Activated B cell treated with CpG ODN at 0.5 μM for 24 hours (primary cell): ENCODE measurements at regions not wholly inside any gene's neighbourhood (a gene's known extent, or its start where the extent isn't known, plus 50 kb on each side); places are given as distances from the start of the nearest gene placed in this dataset.

Source experiments
- ATAC-seq: fragments of 200-7000 bp; cut with Tn5 transposase; one replicate; pipeline ENCODE4 v1.10.0; 2021; ENCODE audit warnings: low read depth, mild to moderate bottlenecking, moderate library complexity
- CTCF ChIA-PET: fragments of 350-600 bp; sonication (Branson Sonifier 250); formaldehyde crosslinking; loops from one replicate; lab custom pipeline; 2021; ENCODE audit warnings: antibody characterized with exemption; lab: Charles Lee
- POLR2A ChIA-PET: fragments of 350-600 bp; sonication (Branson Sonifier 250); formaldehyde crosslinking; loops from one replicate; lab custom pipeline; 2021; ENCODE audit warnings: antibody characterized with exemption; lab: Charles Lee
- DNase-seq: peaks from one replicate; pipeline ENCODE4 v3.0.0; 2022
- H3K27ac Mint-ChIP-seq: one replicate; pipeline ENCODE4 v1.8.0; 2020; ENCODE audit warnings: mixed read lengths
- H3K27me3 Mint-ChIP-seq: one replicate; pipeline ENCODE4 v1.8.0; 2021; ENCODE audit warnings: mixed read lengths
- H3K36me3 Mint-ChIP-seq: one replicate; pipeline ENCODE4 v1.8.0; 2021; ENCODE audit warnings: low read depth, mixed read lengths
- H3K4me1 Mint-ChIP-seq: one replicate; pipeline ENCODE4 v1.8.0; 2021; ENCODE audit warnings: mixed read lengths
- H3K4me3 Mint-ChIP-seq: one replicate; pipeline ENCODE4 v1.8.0; 2020; ENCODE audit warnings: mild to moderate bottlenecking, mixed read lengths
- H3K9me3 Mint-ChIP-seq: one replicate; pipeline ENCODE4 v1.8.0; 2020; ENCODE audit warnings: mixed read lengths
- CTCF ChIP-seq: fragments of 200-600 bp; IDR thresholded peaks from one replicate; pipeline ENCODE4 v1.8.0; 2022; ENCODE audit warnings: antibody characterized with exemption, mild to moderate bottlenecking
- intact Hi-C: fragments of 100-400 bp; cut with micrococcal nuclease; formaldehyde crosslinking; loops from one replicate; pipeline ENCODE4 v1.15.1; 2024

GRCh38 chr4:153934688-153935017 is 145.8 kb upstream of the SFRP2 start:
- CTCF ChIA-PET: no interaction called here

GRCh38 chr4:153933915-153934687 is 145.2 kb upstream of the SFRP2 start:
- Mint-ChIP-seq H3K27ac (no peak overlapping the region), H3K9me3 (no peaks in the 10 kb centered on the region), H3K4me1 (no peaks in the 10 kb centered on the region), H3K36me3 (no peaks in the 10 kb centered on the region), H3K27me3 (peaks cover 18% of the 10 kb centered on the region), H3K4me3 (no peak overlapping the region)
- CTCF ChIA-PET: no interaction called here
- ATAC-seq: no peak
- intact Hi-C loops: no loop called here
- no peak for DNase-seq
- no peak for TF ChIP-seq CTCF
- POLR2A ChIA-PET: no interaction called here

More at GRCh38 chr4:153934688-153935017, 145.8 kb upstream of the SFRP2 start:
- H3K27ac Mint-ChIP-seq: no peak overlapping the region
- no peak for DNase-seq
- no peak overlapping the region for H3K4me3 Mint-ChIP-seq
- no peak for ATAC-seq
- H3K4me1 Mint-ChIP-seq: no peaks in the 10 kb centered on the region
- POLR2A ChIA-PET: no interaction called here
- TF ChIP-seq CTCF: no peak
- H3K9me3 Mint-ChIP-seq: no peaks in the 10 kb centered on the region
- H3K27me3 Mint-ChIP-seq: peaks cover 18% of the 10 kb centered on the region
- no peaks in the 10 kb centered on the region for H3K36me3 Mint-ChIP-seq
- intact Hi-C loops: no loop called here

GRCh38 chr4:153931804-153932203 is 142.9 kb upstream of the SFRP2 start:
- DNase-seq (no peak), ATAC-seq (no peak)
- no peaks in the 10 kb centered on the region for H3K4me1 Mint-ChIP-seq
- intact Hi-C loops: no loop called here
- TF ChIP-seq CTCF: no peak
- no peaks in the 10 kb centered on the region for H3K9me3 Mint-ChIP-seq
- H3K4me3 Mint-ChIP-seq: no peak overlapping the region
- ChIA-PET CTCF (no interaction called here), POLR2A (no interaction called here)
- H3K27ac Mint-ChIP-seq: no peak overlapping the region
- H3K36me3 Mint-ChIP-seq: no peaks in the 10 kb centered on the region
- peaks cover 16% of the 10 kb centered on the region for H3K27me3 Mint-ChIP-seq

GRCh38 chr4:153929675-153930074 is 140.8 kb upstream of the SFRP2 start:
- H3K9me3 Mint-ChIP-seq: no peaks in the 10 kb centered on the region
- no peak for TF ChIP-seq CTCF
- ChIA-PET CTCF (no interaction called here), POLR2A (no interaction called here)
- H3K4me1 Mint-ChIP-seq: no peaks in the 10 kb centered on the region
- H3K36me3 Mint-ChIP-seq: no peaks in the 10 kb centered on the region
- ATAC-seq (no peak), DNase-seq (no peak)
- H3K27ac Mint-ChIP-seq: no peak overlapping the region
- H3K27me3 Mint-ChIP-seq: peaks cover 11% of the 10 kb centered on the region
- intact Hi-C loops: no loop called here
- no peak overlapping the region for H3K4me3 Mint-ChIP-seq

- ChIA-PET CTCF (no interaction called here), POLR2A (no interaction called here)
- H3K27ac Mint-ChIP-seq: no peak overlapping the region
- no peaks in the 10 kb centered on the region for H3K9me3 Mint-ChIP-seq
- no peak for DNase-seq
- no peak overlapping the region for H3K4me3 Mint-ChIP-seq
- TF ChIP-seq CTCF: no peak
- ATAC-seq: no peak
- H3K36me3 Mint-ChIP-seq: no peaks in the 10 kb centered on the region
- intact Hi-C loops: no loop called here
- H3K27me3 Mint-ChIP-seq: peaks cover 6% of the 10 kb centered on the region
- H3K4me1 Mint-ChIP-seq: no peaks in the 10 kb centered on the region
Observed at GRCh38 chr4:153927451-153927850, 138.6 kb upstream of the SFRP2 start.
